OCI-LY7 (cell line): ENCODE measurements at regions not wholly inside any gene's neighbourhood (a gene's known extent, or its start where the extent isn't known, plus 50 kb on each side); places are given as distances from the start of the nearest gene placed in this dataset.
"Not testable (repeated sequence)": the region's sequence is repeated elsewhere in the genome, so short reads cannot be mapped to it uniquely, and the experiment has no call there.

Experiments used
- CTCF ChIP-seq: fragments of 200-600 bp; sonication (generic); conservative IDR thresholded peaks from 2 replicates; pipeline ENCODE4 v1.5.1; 2014; ENCODE audit warnings: mild to moderate bottlenecking, antibody characterized with exemption, low read length, moderate library complexity, mixed read lengths
- EZH2phosphoT487 ChIP-seq: fragments of 200-600 bp; sonication (generic); IDR thresholded peaks from 2 replicates; pipeline ENCODE4 v1.6.1; 2018; ENCODE audit warnings: low read depth, borderline replicate concordance, mild to moderate bottlenecking, mixed run types, antibody characterized with exemption, low read length, moderate library complexity, mixed read lengths

- TF ChIP-seq CTCF, EZH2phosphoT487: not testable (repeated sequence)
These were observed 261.9 kb downstream of the ZNF37A start for GRCh38 chr10:38355911-38356526.
